Right renal pelvis (tissue), 4 donors: ENCODE measurements at regions not wholly inside any gene's neighbourhood (a gene's known extent, or its start where the extent isn't known, plus 50 kb on each side); places are given as distances from the start of the nearest gene placed in this dataset.

Source experiments
- DNase-seq, 4 donors: peaks; one replicate each; pipeline ENCODE4 v3.0.0-alpha.2; 2013; ENCODE audit warnings: low read depth in 4 of 4, low spot score in 3 of 4, missing footprints in 1 of 4

DNA sequence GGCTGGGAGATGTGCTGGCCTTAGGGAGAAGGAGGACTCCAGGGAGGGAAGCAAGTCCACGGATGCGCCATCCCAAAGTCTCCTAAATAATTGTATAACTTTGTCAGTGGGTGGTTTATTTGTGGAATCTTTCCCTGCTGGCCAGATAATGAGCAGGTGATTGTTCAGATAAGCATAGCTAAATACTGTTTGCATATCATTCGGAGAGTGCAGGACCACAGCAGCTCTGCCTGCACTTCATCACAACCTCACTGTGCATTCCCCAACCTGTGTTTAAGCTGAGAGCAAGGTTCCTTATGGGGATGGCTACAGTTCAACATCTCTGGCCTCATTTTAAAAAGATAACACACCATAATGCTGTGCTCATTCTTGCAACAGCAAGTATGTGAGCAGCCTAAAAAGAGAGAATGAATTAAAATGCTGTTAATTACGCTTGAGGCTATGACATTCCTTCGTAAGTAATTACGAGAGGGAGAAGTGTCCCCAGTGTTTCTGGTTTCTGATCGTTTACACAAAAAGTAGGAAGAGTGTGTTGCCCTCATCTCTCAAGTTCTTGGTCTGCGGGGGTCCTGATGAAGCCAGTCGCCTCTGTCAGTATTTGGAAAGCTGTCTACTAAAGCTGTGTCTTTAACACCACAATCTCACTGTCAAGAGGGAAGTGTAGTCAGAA, 272.0 kb upstream of the RORA start:
- no peak for DNase-seq

DNA sequence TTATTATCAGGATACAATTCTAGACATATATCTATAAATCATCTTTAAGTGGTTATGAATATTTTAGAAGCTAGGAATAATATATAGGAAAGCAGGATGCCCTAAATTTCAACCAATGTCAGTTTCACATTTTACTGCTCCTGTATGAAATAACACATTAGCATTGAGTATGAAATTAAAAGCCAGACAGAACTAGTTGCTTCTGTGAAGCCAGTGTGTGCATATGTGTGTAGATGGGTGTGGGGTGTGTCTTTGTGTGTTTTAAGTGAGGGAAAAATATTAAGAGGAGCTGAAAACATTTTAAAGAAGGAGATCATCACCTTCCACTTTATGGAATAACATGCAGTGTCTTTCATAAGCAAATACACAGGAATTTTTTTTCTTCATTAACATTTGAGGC, 271.4 kb upstream of the RORA start:
- DNase-seq: no peak

DNA sequence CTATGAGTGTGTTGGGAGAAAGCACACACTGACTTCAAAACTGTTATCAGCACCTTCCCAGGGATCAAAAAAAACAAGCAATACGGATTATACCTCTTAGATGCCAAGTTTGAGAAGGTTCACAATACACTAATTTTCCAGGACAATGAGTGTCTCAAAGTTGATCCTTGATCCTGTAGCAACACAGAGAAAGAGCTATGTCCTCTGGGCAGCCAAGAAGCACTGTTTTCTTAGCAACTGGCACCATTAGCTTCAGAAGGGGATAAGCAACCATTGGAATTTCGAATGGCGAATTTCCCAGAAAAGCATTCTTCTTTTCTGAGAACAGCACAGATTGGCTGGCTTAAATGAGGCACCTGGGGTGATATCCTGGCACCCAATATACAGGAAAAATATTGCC, 270.3 kb upstream of the RORA start:
- DNase-seq: no peak

DNA sequence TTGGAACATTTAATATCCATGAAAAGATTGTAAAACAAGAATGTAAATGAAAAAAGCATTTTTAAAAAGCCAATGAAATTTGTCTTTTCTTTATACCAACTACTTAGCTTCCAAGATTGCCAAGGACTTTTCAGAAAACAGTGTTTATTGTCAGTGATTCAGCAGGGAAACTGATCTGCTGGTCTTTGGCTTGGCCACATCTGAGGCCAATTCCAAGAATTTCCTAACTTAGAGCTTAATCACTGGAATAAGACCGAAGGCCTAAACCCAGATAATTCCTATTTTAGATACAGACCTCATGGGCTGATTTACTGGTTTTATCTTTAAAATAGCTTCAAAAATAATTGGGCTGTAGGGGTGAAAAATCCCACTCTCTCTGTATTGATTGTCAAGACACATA, 260.5 kb upstream of the RORA start:
- DNase-seq: no peak

DNA sequence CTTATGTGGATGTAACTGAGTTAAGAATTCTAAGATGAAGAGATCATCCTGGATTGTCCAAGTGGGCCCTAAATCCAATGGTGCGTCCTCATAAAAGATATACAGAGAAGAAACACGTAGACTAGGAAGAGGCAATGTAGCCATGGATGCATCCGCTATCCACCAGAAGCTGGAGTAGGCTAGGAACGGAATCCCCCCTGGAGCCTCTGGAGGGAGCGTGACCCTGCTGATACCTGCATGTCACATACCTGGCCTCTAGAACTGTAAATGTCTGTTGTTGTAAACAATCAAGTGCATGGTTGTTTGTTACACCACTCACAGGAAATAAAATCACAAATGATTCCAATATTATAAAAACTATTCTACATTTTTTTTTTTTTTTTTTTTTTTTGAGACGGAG, 254.5 kb upstream of the RORA start:
- no peak for DNase-seq

DNA sequence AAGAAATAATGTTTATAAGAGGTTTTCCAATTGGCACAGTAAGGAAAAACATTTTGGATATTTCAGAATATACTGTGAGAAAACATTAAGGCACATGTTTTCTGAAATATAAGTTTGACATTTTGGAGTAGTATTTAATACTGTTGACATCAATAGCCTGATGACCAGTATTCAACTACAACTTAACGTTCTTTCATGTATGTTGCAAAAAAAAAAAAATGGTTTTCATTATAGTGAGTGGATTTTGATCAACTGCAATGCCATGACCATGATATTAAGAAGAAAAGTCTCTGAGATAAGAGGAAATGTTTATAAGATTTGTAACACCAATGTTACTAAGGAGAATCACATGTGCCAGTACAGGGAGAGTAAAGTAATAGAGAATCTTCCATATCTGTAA, 252.8 kb upstream of the RORA start:
- DNase-seq: no peak

DNA sequence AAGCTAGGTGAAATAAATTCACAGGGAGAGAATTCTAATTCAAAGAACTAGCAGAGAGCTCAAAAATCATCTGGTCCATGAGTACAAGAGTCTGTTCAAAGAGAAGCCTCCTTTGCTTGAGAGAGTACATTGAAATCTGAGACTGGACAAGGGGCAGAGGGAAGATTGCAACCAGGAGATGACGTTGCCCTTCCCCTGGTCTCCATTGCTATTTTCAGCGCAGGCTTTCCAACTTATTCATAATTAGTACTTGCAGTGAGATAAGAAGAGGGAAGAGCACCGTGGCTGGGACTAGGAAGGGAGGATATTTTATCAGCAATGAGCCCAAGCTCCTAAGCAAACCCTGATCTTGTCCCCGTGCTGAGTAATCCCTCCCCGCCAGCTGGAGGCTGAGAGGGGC, 251.8 kb upstream of the RORA start:
- no peak for DNase-seq

DNA sequence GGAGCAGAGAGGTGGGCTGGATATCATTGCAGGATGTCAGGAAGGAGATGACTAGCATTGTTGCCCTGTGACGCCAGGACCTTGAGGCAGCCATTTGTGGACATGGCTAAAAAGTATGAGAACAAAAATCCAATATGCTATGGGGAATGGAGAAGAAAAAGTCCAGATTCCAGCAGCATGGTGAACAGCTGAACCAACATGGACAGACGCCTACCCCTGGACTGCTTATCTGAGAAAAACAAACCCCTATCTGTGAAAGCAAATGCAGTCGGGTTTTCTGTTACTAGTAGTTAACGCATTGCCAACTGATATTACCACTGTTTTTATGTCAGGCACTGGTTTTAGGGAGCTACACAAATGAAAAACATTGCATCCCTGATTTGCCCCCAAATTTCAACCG, 251.2 kb upstream of the RORA start:
- DNase-seq: no peak

DNA sequence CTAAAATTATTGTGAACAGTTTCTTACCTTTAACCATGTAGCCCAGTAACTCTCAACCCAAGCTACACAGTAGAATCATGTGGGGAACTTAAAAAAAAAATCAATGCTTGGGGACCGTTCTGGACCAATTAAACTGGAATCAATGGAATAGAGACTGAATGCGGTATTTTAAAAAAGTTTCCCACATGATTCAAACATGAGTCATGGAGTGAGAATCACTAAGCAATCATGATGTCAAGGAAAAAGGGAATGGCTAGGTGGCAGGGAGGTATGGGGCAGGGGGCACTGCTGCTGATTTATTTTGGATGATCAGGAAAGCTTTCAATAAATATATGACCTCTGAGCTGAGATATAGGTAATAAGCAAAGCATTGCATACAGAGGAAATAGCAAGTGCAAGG, 250.5 kb upstream of the RORA start:
- no peak for DNase-seq

DNA sequence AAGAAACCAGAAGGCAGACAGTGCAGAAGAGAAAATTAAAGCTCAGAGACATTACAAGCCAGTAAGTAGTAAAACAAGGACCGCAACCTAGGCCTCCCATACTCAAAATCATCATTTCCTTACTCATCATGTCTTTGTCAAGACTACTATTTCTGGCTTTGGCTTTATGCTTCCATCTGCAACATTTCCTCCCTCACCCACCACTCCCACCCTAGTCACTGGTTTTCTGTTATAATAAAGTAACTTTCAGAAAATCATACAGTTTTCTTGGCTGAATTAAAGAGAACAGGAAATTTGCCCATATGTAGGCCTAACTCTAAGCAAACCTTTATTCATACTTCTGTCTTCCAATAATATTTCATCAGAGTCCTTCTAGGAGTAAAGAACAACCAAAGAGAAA, 247.6 kb upstream of the RORA start:
- no peak for DNase-seq

DNA sequence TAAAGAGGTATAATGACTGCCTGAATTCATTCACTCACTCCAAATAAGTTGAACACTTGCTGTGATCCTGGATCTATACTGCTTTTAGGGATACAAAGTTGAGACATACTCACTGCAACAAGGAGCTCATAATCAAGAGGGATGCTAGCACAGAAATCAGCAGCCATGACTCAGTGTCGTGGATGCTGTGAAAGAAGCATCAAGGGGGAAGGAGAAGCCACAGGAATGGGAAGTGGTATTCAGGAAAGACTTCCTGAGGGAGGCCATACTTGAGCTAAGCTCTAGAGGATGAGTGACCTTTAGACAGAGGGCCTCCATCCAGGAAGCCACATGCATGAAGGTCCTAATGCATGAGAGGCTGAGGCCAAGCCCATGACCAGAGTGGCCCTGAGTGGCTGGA, 245.7 kb upstream of the RORA start:
- DNase-seq: no peak

DNA sequence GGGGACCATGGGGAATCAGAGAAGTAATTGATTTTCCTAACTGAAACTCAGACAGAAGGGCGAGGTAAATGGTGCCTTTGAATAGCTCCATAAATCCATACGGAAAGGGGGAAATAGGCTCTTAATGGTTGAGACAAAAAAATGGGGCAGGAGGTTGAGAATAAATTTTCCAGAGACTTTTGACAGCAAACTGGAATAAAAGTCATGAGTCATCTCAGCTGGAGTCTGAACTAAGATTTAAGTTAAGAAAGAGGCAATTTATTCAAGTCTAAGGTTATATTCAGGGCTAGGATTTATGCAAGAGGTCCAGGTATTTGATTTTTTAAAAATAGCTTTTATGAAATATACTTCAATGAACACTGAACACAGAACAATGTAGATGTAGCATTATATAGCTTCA, 238.7 kb upstream of the RORA start:
- no peak for DNase-seq

DNA sequence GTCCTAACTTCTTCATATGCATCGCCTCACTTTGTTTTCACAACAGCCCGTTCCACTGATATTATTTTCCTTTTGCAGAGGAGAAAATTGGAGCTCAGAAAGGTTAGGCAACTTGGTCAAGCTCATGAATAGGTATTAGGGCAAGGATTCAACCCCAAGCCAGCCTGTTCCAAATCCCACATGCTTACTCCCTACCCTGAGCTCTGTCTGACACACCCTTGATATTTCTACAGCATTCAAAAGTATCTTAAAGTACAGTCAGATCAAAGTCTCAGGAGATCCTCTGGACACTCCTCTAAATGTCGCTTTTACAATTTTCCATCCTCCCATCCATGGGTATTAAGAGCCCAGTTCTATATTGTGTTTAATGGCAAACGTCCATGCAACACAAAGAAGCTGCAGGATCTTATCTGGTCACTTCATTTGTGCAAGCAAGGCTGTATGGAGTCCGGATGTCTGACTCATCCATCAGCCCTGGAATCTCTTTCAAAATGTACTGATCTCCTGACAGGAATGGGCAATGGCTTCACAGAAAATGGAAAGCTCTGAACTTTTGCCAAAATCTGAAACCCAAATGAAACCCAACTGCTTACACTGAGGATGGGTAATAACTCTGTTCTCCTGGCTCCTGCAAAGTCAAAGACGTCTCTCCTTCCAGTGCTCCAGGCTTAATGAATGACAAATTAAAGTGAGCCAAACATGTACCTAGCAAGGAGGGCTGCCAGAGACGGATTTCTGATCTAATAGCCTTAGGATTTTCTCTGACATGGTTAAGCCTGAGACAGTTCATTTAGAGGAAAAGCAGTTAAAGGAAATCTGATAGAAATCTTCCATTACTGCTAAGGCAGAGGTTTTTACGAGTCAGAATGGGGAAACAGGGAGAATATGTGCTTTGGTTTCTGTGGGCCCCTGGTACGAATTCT, 230.9 kb upstream of the RORA start:
- DNase-seq: no peak

DNA sequence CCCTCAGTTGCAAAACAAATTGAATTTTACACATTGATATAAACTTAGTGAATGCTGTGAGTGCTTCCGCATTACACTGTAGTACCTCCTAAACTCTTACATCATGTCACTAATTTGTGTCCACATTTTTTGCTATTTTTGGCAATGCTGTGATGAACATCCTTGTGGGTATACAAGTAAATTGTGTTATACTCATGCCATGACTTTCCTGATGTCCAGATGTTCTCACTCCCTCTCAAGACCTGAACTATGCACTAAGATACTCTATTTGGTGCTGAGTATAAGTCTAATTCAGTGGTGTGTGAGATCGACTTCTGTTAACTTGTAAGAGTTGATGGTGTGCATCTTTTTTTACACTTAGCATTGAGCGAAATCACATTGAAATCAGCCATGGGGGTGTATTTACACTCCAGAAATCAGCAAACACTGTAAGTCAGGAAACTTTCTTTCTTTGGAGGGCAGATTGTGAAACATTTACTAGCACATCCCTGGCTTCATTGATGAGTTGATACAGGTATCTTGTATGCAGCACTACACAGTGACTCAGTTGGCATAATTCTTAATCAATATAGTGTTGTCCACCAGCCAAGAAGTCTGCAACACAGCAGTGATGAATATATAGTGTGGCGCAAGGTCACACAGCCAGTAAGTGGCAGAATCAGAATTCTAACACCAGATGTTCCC, 228.1 kb upstream of the RORA start:
- DNase-seq: no peak

DNA sequence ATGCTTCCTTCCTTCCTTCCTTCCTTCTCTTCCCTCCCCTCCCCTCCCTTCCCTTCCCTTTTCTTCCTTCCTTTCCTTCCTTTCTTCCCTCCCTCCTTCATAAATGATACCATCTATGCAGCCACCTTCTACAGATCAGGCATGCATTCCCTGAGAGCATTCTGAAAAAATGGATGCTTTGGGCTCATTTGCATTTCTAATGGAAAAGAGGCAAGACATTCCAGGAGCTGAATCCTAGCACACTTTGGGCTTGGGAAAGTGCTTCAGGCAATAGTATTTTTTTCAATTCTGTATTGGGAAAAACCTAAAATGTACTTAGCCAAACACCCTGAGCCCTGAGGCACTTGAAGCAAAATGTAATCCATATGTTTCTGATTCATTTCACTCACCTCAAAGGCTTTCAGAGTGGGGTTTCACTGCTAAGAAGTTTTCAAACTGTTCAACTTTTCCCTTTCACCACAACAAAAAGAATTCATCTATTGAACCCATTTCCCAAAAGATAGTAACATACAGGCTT, 220.1 kb upstream of the RORA start:
- no peak for DNase-seq

DNA sequence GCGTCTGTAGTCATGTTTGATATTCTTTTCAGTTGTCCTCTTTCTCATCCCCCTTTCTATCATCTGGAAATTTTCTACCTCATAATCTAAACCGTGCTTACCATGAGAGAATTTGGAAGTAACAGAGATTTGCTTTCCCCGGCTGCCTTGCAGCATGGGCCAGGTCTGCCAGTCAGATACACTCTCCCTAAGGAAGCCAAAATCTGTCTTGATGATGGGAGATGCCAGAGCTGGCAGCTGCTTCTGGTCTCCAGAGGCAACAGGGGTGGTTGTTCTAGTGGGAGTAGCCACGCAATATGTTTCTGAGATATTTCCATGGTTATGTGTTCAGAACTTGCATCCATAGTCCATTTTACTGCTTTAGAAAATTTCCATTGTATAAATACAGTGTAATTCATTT, 218.9 kb upstream of the RORA start:
- DNase-seq: no peak

DNA sequence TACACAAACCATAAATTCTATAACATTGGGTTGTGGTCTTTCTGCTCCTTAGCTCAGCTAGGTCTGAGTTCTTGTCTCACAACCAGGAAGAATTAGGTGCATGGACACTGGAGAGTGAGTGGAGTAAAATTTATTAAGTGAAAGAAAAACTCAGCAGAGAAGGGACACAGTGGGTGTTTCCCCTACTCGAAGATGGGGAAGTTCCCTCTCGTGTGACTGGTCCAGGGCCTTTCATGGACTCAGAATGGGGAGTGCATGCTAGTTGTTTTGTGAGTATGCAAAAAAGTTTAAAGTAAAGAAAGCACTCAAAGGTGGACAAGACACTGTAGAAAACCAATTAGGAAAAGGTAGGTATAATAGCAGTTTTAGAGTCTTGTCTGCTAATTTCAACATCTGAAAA, 215.5 kb upstream of the RORA start:
- no peak for DNase-seq

DNA sequence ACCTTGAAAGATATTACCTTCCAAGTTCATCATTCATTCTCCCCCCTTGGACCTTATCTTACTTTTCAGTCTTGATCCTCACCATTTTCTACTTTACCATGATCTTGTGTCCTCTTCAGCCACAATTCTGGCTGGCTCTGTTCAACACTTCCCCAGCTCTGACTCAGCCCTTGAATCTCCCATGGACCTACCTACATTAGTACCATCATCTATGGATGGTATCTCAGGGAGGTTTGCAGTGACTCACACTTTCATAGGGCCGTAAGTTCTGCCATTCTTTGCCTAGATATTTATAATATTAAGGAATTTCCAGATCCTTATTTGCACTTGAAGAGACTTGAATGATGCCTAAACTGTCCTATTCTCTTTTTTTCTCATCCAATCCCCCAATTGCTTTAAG, 213.7 kb upstream of the RORA start:
- no peak for DNase-seq

DNA sequence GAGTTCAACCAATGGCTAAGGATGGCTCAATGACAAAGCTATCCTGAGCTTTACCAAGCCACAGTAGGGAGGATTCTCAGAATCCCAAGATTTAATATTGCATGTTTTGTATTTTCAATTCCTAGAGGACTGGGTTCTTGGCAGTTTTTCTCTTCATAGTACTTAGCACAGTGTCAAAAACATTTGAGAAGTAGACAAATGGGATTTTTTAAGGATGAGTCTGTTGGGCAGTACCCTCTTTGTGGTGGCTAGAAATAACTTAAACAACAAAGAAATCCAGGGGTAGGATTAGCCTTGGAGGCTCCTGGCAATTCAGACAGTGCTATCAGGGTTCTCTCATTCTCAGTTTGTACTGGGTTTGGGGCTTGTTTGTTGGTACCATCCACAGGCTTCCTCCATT, 212.8 kb upstream of the RORA start:
- DNase-seq: no peak

DNA sequence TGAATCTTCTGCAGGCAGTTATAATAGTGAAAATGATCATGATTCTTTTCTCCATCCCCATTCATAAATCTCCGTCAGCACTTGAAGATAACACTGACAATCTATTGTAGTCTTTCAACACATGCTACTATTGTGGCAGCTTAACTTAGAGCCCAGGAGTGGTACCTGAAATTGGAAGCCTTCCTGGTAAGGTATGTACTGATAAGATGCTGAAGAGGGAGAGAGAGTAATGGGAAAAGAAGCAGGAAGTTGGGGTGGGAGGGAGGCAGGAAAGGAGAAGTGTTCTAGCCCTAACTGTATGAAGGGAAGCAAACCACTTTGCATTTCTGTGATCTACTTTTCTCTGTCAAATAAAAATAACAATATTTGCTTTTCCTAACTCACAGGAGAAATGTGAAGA, 197.4 kb upstream of the RORA start:
- no peak for DNase-seq

DNA sequence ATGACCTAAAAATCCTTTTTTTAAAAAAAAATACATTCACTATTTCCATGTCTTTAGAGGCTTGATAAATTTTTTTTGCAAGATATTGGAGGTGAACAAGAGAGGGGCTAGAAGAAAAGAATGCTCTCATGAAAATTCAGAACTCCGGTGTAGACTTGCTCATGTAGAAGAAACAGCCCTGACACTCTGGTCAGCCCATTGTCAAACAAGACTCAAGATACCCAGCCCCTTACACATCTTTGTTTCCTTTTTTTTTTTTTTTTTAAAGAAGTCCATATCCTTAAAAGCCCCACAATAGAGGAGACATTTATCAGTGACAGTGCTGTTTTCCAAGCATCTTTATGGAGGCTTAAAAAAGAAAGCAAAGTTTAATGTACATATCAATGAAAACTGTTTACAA, 196.8 kb upstream of the RORA start:
- DNase-seq: no peak

DNA sequence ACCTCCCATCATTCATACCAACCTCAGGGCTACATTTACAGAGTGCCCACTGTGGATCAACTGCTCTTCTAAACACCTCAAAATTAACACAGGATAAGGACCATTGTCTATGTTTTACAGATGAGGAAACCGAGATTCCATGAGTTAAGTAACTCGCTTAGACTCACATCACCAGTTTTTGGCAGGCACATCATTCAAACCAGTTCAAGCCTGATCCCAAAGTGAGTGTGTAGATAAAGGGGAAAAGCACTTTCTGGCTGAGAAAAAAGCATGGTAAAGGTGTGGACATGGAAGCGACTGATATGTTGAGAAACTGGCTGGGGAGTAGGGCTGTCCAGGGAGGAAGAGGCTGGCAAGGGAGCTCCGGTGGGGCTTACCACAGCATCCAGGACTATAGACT, 193.7 kb upstream of the RORA start:
- no peak for DNase-seq
